Transverse colon (tissue), 4 donors: ENCODE measurements at regions not wholly inside any gene's neighbourhood (a gene's known extent, or its start where the extent isn't known, plus 50 kb on each side); places are given as distances from the start of the nearest gene placed in this dataset.
"Not testable (repeated sequence)": the region's sequence is repeated elsewhere in the genome, so short reads cannot be mapped to it uniquely, and the experiment has no call there.

Source experiments
- DNase-seq: peaks from one replicate; pipeline ENCODE4 v3.0.0-alpha.2; 2019
- H3K27ac ChIP-seq, 4 donors: fragments of 200-600 bp; sonication (generic); 2 replicates each; pipeline ENCODE4 v1.5.1; 2016 to 2018; ENCODE audit warnings: inconsistent platforms in 4 of 4
- H3K27me3 ChIP-seq: fragments of 200-600 bp; sonication (generic); 2 replicates; pipeline ENCODE4 v1.5.1; 2017; ENCODE audit warnings: inconsistent platforms
- H3K36me3 ChIP-seq, 4 donors: fragments of 200-600 bp; sonication (generic); 2 replicates each; pipeline ENCODE4 v1.5.1; 2017 to 2019; ENCODE audit warnings: inconsistent platforms in 4 of 4
- H3K4me1 ChIP-seq, 4 donors: fragments of 200-600 bp; sonication (generic); 2 replicates each; pipeline ENCODE4 v1.5.1; 2017 to 2020; ENCODE audit warnings: inconsistent platforms in 4 of 4
- H3K4me3 ChIP-seq, 4 donors: fragments of 200-600 bp; sonication (generic); 1 replicate in 1 of 4; 2 replicates in 3 of 4; pipeline versions ENCODE4 v1.5.1 to v1.6.1; 2017 to 2019; ENCODE audit warnings: inconsistent platforms in 4 of 4
- H3K9me3 ChIP-seq, 2 donors: fragments of 200-600 bp; sonication (generic); 2 replicates each; pipeline ENCODE4 v1.5.1; 2017 to 2019; ENCODE audit warnings: inconsistent platforms in 2 of 2
- CTCF ChIP-seq, 5 experiments: fragments of 200-600 bp in 3 of 5; fragments of 450-650 bp in 2 of 5; sonication (generic) in 3 of 5; IDR thresholded peaks; 1 replicate in 2 of 5; 2 replicates in 3 of 5; pipeline ENCODE4 v1.5.1; 2016 to 2017; ENCODE audit warnings: antibody characterized with exemption in 5 of 5, inconsistent platforms in 3 of 5, mild to moderate bottlenecking in 2 of 5, moderate library complexity in 1 of 5
- EP300 ChIP-seq: sonication (generic); formaldehyde crosslinking; IDR thresholded peaks from one replicate; pipeline ENCODE4 v1.6.1; 2017; ENCODE audit warnings: antibody characterized with exemption, low read depth
- POLR2A ChIP-seq: fragments of 450-650 bp; IDR thresholded peaks from one replicate; pipeline ENCODE4 v1.6.1; 2016; ENCODE audit warnings: antibody characterized with exemption, mild to moderate bottlenecking, moderate library complexity
- POLR2AphosphoS5 ChIP-seq, 3 donors: sonication (generic); formaldehyde crosslinking; IDR thresholded peaks; one replicate each; pipeline ENCODE4 v1.6.1; 2016; ENCODE audit warnings: antibody characterized with exemption in 3 of 3
- WGBS, 2 donors: methylation state at CpG; one replicate each; pipeline ENCODE4 v1.1.5; 2018; ENCODE audit warnings: low coverage in 1 of 2; 5-methylcytosine and 5-hydroxymethylcytosine counted together
- in situ Hi-C, 4 donors: fragments of 200-750 bp; cut with MboI; loops; one replicate each; pipeline versions ENCODE4 v1.15.0 to v1.15.1; 2017; ENCODE audit warnings: low sequenced_read_pairs in 3 of 4, low pct_ligation_motif_present in 1 of 4, low pct_unique_long_range_greater_than_20kb in 1 of 4
- intact Hi-C: fragments of 100-400 bp; cut with DNase I; formaldehyde crosslinking; loops from one replicate; pipeline ENCODE4 v1.15.1; 2023; ENCODE audit warnings: low total_unique reads

GRCh38 chr4:34964613-34965012 lies 1279.7 kb downstream of the ARAP2 start:
- no peak overlapping the region for H3K27ac ChIP-seq
- H3K9me3 ChIP-seq = no peaks in the 10 kb centered on the region
- no peaks in the 10 kb centered on the region for H3K36me3 ChIP-seq
- no peak for DNase-seq
- no peak for TF ChIP-seq CTCF (IDR thresholded peaks at IDR 0.05)
- TF ChIP-seq POLR2A = no peak
- no peak for TF ChIP-seq EP300
- TF ChIP-seq POLR2AphosphoS5 (IDR thresholded peaks at IDR 0.05) = no peak
- H3K27me3 ChIP-seq = no peaks in the 10 kb centered on the region
- no peak overlapping the region for H3K4me3 ChIP-seq
- in situ Hi-C loops = no loop called here
- 33 to 46% methylated on average over 2 of the region's 2 CpGs for WGBS, 2 donors
- intact Hi-C loops = no loop called here
- H3K4me1 ChIP-seq = no peaks in the 10 kb centered on the region

- 82 to 83% methylated on average over 2 to 3 of the region's 3 CpGs for WGBS, 2 donors
- no peaks in the 10 kb centered on the region for H3K4me1 ChIP-seq
- no peaks in the 10 kb centered on the region for H3K36me3 ChIP-seq
- no peak overlapping the region for H3K27ac ChIP-seq
- in situ Hi-C loops = no loop called here
- intact Hi-C loops = no loop called here
- no peaks in the 10 kb centered on the region for H3K27me3 ChIP-seq
- no peak for DNase-seq
- H3K9me3 ChIP-seq = no peaks in the 10 kb centered on the region
- no peak for TF ChIP-seq CTCF (IDR thresholded peaks at IDR 0.05)
- TF ChIP-seq POLR2AphosphoS5 (IDR thresholded peaks at IDR 0.05) = no peak
- no peak for TF ChIP-seq POLR2A
- TF ChIP-seq EP300 = no peak
- no peak overlapping the region for H3K4me3 ChIP-seq
Observed at GRCh38 chr4:34972189-34972588, 1272.1 kb downstream of the ARAP2 start.

- Histone ChIP-seq H3K4me3 (no peak overlapping the region), H3K36me3 (no peaks in the 10 kb centered on the region), H3K27ac (no peak overlapping the region), H3K9me3 (no peaks in the 10 kb centered on the region), H3K27me3 (no peaks in the 10 kb centered on the region), H3K4me1 (no peaks in the 10 kb centered on the region)
- in situ Hi-C loops (no loop called here), intact Hi-C loops (no loop called here)
- TF ChIP-seq POLR2A (no peak), EP300 (no peak), POLR2AphosphoS5 (IDR thresholded peaks at IDR 0.05) (no peak), CTCF (IDR thresholded peaks at IDR 0.05) (no peak)
- DNase-seq = no peak
- 29 to 40% methylated on average over 3 of the region's 3 CpGs for WGBS, 2 donors
Observed at GRCh38 chr4:34973650-34974312, 1270.5 kb downstream of the ARAP2 start.

- Histone ChIP-seq H3K27ac (no peak overlapping the region), H3K4me1 (no peaks in the 10 kb centered on the region), H3K27me3 (no peaks in the 10 kb centered on the region), H3K4me3 (no peak overlapping the region), H3K9me3 (no peaks in the 10 kb centered on the region), H3K36me3 (no peaks in the 10 kb centered on the region)
- no peak for DNase-seq
- in situ Hi-C loops = no loop called here
- TF ChIP-seq POLR2A = no peak
- TF ChIP-seq CTCF (IDR thresholded peaks at IDR 0.05) = no peak
- TF ChIP-seq POLR2AphosphoS5 (IDR thresholded peaks at IDR 0.05) = no peak
- no peak for TF ChIP-seq EP300
- intact Hi-C loops = no loop called here
Observed at GRCh38 chr4:34974313-34974680, 1270.0 kb downstream of the ARAP2 start.

- intact Hi-C loops, H3K36me3 ChIP-seq: not testable (repeated sequence)
Observed at GRCh38 chr4:35021222-35021621, 1223.1 kb downstream of the ARAP2 start.

More at GRCh38 chr4:35021222-35021621, 1223.1 kb downstream of the ARAP2 start:
- H3K9me3 ChIP-seq, H3K4me1 ChIP-seq, H3K27ac ChIP-seq, DNase-seq, H3K27me3 ChIP-seq, H3K4me3 ChIP-seq, in situ Hi-C loops: not testable (repeated sequence)
- WGBS, 2 donors = 92 to 93% methylated on average over 4 to 8 of the region's 8 CpGs
